GM18519 (cell line): ENCODE measurements at regions not wholly inside any gene's neighbourhood (a gene's known extent, or its start where the extent isn't known, plus 50 kb on each side); places are given as distances from the start of the nearest gene placed in this dataset.
"Not testable (repeated sequence)": the region's sequence is repeated elsewhere in the genome, so short reads cannot be mapped to it uniquely, and the experiment has no call there.

Experiments
- ATAC-seq: cut with Tn5 transposase; IDR thresholded peaks from one replicate; pipeline ENCODE4 v1.9.1; 2021; ENCODE audit warnings: mild to moderate bottlenecking, moderate library complexity; ENCODE audit not compliant: unreplicated experiment, low FRiP score

DNA sequence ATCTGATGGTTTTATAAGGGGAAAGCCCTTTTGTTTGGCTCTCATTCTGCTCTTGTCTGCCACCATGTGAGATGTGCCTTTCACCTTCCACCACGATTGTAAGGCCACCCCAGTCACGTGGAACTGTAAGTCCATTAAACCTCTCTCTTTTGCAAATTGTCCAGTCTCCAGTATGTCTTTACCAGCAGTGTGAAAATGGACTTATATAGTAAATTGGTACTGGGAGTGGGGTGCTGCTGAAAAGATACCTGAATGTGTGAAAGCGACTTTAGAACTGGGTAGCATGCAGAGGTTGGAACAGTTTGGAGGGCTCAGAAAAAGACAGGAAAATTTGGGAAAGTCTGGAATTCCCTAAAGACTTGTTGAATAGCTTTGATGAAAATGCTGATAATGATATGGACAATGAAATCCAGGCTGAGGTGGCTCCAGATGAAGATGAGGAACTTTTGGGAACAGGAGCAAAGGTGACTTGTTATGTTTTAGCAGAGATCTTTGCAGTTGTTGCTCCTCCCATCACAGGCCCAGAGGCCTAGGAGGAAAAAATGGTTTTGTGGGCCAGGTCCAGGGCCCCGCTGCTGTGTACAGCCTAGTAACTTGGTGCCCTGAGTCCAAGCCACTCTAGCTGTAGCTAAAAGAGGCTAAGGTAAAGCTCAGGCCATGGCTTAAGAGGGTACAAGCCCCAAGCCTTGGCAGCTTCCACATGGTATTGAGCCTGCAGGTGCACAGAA, 275.7 kb upstream of the NPSR1 start:
- ATAC-seq, result no peak

DNA sequence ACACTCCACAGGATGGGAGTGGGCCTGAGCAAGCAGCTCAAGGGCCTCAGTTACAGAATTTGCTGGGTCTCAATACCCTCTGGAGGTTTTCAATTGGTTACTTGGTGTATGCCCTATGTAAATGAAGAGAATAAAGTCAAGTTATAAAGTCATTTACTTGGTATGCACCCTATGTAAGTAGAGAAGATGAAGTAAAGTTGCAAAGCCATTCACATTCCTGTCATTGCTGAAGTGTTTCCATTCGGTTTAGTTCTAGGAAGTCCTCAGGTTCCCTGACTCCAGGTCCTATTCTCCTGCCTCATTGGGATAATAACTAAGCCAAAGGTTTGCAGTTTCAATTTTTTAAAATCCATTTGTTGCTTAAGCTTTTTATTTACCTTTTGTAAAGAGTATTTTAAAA, 272.6 kb upstream of the NPSR1 start:
- no peak for ATAC-seq

DNA sequence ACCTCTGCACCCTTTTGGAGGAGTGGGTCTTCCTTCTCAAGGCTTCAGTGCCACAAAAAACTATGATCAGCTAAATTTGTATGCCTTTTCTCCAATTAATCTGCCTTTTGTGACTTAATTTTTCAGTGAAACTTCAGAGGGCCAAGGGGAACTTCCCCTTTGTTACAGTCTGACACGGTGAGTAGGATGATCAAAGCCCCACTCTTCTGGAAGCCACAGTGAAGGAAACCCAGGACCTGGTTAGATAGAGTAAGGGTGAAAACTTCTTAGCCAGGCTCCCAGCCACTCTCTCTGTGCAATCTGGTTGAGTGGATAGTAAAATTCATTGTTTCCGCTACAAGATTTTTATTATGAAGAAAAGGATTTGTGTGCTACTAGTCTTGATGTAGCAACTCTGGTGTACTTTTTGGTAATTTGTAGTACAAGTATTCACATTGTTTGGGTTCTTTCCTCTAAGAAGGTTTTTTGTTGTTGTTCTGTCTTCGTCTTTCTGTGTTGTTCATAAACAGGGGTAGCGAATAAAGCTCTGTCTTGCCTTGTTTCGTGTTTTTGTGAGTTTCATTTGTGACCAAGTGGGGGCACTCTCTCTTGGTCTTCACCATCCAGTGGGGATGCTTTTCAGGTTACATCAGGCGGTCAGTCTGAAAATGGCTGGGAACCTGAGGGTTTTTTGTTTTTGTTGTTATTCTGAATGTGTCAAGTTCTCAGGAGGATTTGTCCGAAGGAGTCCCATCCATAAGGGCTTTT, 268.5 kb upstream of the NPSR1 start:
- no peak for ATAC-seq

DNA sequence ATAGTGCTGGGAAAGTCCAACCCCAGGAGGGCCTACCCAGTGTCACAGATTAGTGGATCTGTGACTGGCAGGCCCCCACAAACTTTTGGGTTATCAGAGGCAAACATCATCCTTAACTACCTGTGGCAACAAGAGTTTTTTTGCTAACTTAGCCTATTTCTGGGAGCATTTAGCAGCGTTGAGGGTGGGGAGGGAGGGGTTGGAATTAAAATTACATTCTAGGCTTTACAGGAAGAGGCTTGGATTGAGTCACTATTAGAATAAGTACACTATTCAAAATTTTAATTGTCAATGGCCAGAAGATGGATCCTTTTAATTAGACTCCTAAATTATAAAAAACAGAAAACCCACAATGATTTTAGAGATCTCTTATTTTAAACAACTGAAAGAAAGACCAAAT, 267.9 kb upstream of the NPSR1 start:
- ATAC-seq, result no peak

DNA sequence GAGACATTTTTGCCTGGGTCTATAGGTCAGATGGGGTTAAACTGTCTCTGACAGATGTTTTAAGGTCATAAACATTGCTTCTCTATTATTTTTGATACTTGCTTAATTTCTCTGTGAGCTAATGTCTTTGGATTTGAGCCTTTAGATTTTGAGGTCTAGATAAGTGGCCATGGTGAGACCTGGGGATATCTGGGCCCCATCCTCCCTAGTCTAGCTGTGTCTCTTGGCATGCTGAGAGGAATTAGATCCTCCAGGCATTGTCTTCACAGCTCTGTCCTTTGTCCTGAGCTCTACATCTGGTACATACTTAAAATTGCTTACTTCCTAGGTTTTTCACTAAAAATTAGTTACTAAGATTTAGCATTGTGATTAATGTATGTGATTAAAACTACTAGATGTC, 265.0 kb upstream of the NPSR1 start:
- no peak for ATAC-seq

DNA sequence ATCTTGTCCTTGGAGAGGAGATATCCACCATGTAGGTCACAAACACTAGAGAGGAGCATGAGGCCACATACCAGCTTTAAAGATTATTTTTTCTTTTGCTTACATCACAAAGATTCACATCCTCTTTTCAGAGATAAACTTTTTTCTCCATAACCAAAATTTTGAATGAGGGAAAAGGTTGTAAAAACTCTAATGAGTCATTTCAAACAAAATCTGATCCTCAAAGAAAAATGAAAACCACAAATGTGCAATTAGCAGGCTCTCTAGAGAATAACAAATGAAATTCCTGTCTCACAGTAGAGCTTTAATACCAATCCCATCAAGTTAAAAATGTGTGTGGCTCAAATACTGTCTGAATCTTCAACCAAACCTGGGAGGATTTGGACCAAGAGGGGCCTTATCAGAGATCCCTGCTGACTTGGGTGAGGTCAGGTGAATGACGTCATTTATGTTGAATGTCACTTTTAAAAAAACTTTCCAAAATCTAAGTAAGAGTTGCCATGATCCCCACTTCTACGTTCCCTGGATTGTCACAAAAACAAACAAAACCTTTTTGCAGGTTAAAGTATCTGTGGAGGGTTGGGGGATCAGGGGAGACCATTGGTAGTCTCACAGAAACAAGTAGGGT, 261.5 kb upstream of the NPSR1 start:
- ATAC-seq, result no peak

DNA sequence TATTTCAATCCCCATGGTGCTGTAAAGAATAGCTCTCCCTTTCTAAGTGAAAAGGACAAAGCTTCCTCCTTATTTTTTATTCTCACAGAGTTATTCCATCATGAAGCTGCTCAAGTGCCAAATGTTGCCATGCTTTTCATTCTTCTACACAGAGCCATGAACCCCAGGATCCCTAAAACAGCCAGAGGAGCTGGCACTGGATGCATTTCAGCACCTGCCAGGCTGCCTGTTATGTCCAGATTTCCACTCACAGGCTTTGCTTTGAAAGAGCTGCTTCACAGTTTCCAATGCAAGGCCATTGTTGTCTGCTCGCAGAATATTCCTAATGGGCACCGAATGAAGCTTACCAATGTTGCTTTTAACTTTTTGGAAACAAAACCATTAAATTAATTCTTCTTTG, 256.2 kb upstream of the NPSR1 start:
- no peak for ATAC-seq

DNA sequence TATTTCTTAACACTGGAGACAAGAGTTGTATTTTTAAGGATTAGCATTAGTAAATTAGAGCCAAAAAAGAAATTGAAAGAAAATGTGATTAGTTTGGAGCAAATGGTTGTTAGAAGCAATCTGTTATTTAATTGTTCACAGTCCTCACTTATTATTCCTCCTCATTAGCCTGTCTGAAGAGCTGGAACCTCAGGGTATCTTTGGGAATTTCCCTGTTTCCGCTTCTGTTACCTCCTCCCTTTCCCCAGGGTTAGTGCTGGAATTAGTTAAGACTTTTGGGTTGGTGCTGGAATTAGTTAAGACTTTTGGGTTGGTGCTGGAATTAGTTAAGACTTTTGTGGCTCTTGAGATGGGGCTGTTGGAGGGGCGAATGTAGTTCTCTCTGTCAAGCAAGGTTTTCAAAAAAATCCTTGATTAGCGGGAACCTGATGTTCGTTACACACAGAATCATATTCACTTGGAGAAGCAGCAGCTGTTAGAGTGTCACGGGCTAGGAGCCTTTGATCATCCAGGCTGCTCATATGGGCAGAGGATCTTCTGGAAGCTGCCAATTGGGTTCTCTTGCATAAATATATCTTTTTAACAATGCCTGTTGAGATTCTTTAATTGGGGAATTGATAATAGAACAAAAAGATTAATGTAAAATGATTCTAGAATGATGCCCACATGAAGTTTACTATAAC, 251.0 kb upstream of the NPSR1 start:
- no peak for ATAC-seq

DNA sequence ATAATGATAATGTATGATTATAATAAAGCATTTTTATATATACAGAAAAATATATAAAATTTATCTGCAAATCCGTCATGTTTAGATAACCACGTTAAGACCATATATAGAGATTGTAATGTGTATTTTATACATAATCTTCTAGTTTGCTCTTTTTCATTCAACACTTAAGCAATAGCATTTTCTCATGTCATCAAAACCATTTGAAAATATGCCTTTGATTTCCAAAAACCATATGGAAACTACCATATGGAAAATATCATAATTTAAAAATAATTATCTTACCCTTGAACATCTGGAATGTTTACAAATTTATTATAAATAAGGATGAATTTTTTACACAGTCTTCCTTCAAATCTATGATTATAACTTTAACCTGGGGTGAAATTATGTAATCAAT, 250.4 kb upstream of the NPSR1 start:
- no peak for ATAC-seq

DNA sequence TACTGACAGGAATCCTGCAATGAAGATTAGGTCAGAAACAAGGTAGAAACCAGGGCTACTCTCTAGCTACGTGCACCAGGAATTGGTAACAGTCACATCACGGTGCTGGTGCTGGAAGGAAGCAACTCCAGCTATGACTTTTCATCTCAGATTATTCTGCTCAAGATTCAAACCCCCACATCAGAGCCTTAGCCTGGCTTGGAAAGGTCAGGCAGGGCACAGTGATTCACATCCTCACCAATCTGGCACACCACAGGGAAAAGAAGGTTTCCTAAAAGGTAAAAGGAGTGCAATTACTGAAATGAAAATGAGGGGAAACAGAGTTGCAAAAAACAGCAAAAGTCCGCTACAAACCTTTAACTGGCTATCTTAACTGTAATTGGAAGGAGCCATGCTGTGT, 240.2 kb upstream of the NPSR1 start:
- ATAC-seq, result no peak

DNA sequence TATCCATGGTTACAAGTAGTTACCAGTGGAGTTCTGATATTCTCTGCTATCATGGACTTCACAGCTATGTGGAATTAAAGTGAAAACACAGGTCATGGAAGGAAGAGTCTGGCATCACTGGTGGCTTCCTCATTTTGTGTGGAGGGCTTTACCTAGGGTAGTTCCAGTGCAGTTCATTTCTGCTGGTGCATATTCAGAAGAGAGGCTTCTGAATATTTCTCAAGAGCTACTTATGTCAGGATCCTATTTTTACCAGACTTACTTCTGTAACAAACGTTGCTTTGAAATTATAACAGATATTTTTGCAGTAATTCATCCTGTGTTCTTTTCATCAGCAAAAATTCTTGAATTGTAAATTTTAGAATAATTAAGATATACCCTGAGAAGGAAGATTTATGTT, 236.5 kb upstream of the NPSR1 start:
- no peak for ATAC-seq

DNA sequence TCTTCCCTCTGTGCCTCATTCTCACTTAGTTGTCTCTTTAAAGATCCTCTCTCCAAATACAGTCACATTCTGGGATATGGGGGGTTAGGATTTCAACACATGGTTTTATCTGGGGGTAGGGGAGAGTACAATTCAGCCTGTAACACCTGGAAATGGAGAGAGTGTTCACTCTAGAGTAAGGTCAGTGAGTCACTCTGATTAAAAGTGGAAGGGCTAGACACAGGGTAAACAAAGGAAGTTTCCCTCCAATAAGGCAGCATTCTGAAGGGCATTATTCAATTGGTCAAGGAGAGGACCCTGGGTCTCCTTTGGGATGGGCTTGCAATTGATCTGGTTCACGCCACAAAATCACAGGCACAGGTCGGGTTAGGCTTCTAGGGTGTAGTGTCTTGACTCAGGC, 232.8 kb upstream of the NPSR1 start:
- ATAC-seq, result no peak

DNA sequence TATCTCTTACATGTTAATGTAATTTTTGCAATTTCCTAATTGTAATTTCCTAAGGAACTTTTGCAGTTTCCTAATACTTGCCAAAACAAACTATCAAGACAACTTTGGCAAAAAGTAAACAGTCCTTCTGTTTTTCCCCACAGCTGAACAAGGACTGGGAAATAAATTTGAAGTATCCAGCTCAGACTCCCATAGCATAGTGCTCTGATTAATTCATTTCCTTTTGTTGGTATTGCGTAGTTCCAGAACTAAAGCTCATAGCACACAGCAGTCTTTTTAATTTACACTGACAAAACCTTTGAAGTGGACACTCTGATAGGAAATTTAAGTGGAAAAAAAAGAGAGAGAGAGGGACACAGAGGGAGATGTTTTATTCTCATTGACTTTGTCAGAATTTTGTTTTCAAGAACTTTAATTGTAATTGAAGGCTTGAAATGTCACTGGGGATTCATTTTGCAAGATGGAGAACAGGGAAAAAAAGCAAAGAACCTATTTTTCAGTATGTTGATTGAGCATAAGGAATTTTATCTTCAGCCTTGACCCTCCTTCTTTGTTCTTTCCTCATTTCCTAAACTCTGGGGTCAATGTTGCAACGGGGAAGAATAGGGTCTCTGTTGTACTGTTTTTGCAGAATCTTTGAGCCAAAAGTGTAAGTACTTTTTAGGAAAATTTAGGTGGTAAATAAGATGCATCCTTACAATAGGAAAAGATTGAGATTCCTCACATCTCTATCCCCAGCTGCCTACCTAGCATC, 232.2 kb upstream of the NPSR1 start:
- no peak for ATAC-seq

DNA sequence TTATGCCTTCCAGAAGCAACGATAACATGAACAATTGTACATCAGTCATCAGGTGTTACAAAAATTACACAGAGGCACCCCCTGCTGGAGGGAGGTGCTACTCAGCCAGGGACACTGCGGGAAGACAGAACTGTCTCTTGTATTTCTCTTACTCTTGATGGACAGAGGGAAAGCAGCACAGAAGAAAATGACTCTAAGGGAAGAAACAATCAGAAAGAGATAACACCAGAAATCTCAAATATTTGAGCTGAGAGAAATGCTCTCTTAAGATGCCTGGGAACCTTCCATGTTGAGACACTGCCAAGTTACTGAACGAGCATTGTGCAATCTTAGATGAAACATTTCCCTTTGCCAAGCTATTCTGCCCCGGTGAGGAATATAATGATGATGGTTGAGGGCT, 227.6 kb upstream of the NPSR1 start:
- no peak for ATAC-seq

DNA sequence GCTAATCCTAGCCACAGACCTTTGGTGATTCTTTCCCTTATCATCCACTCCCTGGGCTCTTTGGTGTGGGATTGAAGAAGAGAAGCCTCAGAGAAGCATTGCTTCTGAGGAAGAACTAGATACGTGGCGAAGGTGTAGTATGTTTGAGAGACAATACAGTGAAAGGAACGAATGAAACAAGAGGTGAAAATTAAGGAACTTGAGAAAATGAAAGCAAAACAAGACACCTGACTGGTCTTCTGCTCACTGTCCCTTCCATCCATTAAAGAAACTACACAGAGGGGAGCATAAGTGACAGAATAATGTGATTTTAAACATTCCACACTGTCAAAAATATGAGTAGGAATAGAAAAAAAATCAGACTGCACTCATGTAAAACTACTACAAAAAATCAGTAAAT, 219.6 kb upstream of the NPSR1 start:
- no peak for ATAC-seq

DNA sequence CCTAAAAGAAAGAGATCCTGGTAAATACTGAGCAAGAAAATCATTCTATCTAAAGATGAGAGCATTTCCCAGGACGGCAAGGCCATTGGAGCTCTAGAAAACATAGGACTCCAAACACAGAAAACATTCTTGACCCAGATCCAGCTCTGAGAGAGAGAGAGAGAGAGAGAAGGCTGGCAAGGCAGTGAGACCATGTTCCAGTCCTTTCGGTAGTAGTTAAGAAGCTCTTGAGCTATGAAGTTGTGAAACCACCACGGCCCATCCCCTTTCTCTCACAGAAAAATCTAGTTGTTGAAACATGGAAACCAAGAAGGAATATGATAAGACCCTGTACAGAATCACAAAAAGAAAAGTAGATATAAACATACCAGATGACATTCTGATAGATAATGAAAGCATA, 212.4 kb upstream of the NPSR1 start:
- no peak for ATAC-seq

DNA sequence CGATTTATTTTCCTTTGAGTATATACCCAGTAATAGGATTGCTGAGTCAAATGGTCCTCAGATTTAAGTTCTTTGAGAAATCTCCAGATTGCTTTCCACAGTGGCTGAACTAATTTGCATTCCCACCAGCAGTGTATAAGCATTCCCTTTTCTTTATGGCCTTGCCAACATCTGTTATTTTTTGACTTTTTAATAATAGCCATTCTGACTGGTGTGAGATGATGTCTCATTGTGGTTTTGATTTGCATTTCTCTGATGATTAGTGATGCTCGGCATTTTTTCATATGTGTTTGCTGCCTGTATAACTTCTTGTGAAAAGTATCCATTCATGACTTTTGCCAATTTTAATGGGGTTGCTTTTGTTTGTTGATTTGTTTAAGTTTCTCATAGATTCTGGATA, 209.5 kb upstream of the NPSR1 start:
- not testable (repeated sequence) for ATAC-seq

DNA sequence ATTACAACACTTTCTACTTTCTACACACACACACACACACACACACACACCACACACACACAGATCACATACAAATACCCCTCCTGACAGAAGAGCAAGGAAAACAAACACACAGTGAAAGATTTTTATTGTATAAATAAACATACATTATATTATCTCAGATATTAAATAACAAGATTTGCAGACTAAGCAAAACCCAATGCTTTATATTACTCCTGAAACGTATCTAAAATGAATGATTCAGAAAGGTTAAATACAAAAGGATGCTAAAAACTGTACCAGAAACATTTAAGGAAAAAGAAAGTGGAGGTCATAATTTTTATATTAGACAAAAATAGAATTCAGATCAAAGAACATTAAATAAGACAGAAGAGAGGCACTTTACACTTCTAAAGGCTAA, 208.3 kb upstream of the NPSR1 start:
- no peak for ATAC-seq

DNA sequence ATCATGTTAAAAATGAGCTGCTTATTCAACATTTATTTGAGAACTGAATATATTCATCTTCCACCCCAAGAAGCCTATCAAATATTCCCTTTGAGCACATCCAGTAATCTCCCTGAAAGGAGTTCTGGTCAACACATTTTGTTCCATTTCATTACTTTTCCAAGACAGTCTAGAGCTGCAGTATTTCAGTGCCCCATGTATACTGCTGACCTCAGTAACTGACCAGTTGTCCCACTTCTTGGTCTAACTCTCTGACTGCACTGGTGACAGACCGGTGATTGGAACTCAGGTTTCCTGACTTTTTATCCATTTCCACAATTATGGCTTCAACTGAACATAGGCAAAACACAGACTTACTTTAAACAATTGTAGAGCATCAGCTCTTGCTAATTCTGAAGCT, 206.8 kb upstream of the NPSR1 start:
- ATAC-seq, result no peak

DNA sequence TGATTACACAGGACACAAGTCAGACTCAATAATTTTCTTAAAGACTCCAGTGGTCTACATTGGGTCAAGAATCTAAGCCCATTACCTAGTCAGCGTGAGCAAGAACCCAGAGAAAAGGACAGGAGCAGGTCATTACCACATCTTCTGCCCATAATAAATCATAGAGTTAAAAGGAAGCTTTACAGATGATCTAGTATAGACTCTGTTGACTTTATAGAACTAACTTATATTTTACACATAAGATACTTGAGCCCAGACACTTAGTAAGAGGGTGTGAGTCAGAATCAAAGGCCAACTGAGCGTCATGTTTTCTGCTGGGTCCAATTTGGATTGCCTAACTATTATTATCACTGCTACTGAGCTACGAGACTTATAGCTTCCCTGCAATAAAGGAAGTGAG, 206.1 kb upstream of the NPSR1 start:
- no peak for ATAC-seq

DNA sequence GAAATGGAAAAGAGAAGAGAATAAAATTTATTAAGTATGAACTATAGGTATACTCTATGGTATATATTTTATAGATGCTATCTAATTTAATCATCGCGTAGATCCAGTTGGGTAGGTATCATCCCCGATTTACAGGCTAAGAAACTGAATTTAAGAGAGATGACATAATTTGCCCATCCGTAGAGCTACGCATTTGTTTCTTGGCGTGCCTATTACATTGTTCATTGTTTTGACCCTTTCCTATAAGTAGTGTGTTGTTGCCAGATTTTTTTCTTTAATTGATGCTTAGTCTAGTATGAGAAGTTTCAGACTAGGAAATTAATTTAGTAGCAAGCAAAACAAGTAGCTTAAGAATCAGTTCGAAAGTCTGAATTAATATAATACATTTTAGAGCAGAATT, 205.7 kb upstream of the NPSR1 start:
- no peak for ATAC-seq
